T47D (cell line): ENCODE measurements at regions not wholly inside any gene's neighbourhood (a gene's known extent, or its start where the extent isn't known, plus 50 kb on each side); places are given as distances from the start of the nearest gene placed in this dataset.

Experiments
- DNase-seq, 2 experiments: peaks; one replicate each; pipeline versions ENCODE4 v3.0.0 to v3.0.0-alpha.2; 2011 to 2012; ENCODE audit warnings: low read depth in 1 of 2, low spot score in 1 of 2
- JUND ChIP-seq: IDR thresholded peaks from 2 replicates; pipeline ENCODE4 v1.6.1; 2012; ENCODE audit warnings: low read depth
- in situ Hi-C: cut with HindIII; loops from 2 replicates; pipeline ENCODE4 v1.10.0; 2016; ENCODE audit warnings: low sequenced_read_pairs, low pct_unique_long_range_greater_than_20kb

- DNase-seq, result no peak
- TF ChIP-seq JUND, result no peak
- in situ Hi-C loops, result no loop called here
Observed at GRCh38 chr1:213931836-213932235, 55.9 kb upstream of the PROX1 start.

- no peak for DNase-seq
Observed at GRCh38 chr1:213933336-213933735, 54.4 kb upstream of the PROX1 start.

GRCh38 chr1:213934649-213935048, 53.1 kb upstream of the PROX1 start:
- TF ChIP-seq JUND, result no peak

More at GRCh38 chr1:213933336-213933735, 54.4 kb upstream of the PROX1 start:
- in situ Hi-C loops, result no loop called here
- TF ChIP-seq JUND, result no peak

DNA sequence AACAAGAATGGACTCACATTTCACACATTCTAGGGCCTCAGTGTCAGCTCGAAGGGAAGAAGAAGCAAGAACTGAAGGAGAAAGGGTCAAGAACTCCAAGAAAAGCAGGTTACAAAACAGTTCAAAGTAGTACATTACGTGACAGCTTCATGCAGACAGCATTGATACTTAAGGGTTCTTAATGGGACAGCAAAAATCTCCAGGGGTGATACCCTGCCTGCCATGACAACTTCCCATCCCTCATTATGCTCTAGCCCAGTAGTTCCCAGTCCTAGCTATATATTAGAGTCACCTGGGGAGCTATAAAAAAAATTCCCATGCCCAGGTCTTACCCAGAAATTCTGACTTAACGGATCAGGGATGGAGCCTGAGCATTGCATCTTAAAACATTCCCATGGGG, 51.2 kb upstream of the PROX1 start:
- in situ Hi-C loops, result no loop called here
- no peak for DNase-seq
- TF ChIP-seq JUND, result no peak

More at GRCh38 chr1:213934649-213935048, 53.1 kb upstream of the PROX1 start:
- no peak for DNase-seq
- in situ Hi-C loops, result no loop called here
